ENCODE measurements at regions not wholly inside any gene's neighbourhood (a gene's known extent, or its start where the extent isn't known, plus 50 kb on each side); places are given as distances from the start of the nearest gene placed in this dataset.

DNA sequence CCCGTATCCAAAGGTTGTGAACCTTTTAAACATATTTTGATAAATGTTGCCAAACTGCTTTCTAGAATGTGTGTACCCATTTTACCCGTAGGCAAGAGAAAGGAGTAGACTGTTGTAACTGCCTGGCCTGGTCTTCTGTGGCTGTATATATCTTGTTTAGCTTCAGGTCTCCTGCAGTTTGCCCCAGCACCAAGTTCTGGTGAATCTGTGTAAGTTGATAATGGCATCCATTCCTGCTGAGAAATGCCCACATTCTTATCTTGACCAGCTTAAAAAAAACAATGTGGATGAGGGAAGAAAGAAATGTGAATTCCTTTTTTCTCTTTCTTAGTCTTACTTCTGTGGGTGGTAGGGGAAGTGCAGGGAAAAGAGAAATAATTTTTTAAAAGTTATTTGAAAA is 53.3 kb upstream of the TLE3 start:
- DNase-seq, result no peak

DNA sequence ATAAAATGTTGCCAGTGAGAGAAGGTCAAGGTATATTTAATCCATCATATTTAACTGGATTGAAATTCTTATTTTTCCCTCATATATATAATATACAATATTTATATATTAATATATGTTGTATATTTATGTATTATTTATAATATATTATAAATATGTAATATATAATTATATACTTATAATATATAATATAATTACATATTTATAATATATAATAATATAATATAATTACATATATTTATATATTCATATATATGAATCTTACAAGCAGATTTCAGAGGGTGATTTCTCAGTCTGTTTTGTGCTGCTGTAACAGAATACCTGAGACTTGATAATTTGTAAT is 52.7 kb upstream of the TLE3 start:
- no peak for DNase-seq

GRCh38 chr15:70149667-70150404 is 52.1 kb upstream of the TLE3 start:
- no peak for DNase-seq

DNA sequence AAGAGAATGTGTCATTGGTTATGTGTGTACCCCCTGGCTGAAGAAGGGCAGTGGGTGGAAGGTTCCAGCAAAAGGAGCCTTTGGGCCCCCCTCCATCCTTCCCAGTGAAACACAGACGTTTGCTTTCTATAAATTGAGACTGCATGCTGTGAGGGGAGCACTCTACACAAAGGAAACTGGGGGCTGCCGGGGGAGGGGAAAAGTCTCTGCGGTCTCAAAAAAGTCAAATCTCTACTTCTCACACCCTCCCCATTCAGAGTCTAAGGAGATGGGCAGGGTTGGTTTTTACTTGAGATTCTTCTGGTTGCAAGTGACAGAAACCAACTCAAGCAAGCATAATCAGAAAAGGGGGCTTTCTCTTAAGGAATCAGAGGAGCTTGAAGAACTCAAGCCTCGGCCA is 50.1 kb upstream of the TLE3 start:
- no peak for DNase-seq

Measured in inflammatory macrophage (primary cell).